Adipocyte (in vitro differentiated cells): ENCODE measurements at regions not wholly inside any gene's neighbourhood (a gene's known extent, or its start where the extent isn't known, plus 50 kb on each side); places are given as distances from the start of the nearest gene placed in this dataset.

Experiments
- DNase-seq: peaks from one replicate; pipeline ENCODE4 v3.0.0-alpha.2; 2015; ENCODE audit warnings: low read depth
- H3K27me3 ChIP-seq: replicated peaks from 2 replicates; pipeline ENCODE4 v1.7.0; 2013; ENCODE audit warnings: mild to moderate bottlenecking, low read length, moderate library complexity; ENCODE audit not compliant: control insufficient read depth, insufficient read depth
- H3K36me3 ChIP-seq: 2 replicates; pipeline ENCODE4 v1.7.0; 2013; ENCODE audit warnings: low read length, mild to moderate bottlenecking, moderate library complexity; ENCODE audit not compliant: control insufficient read depth, insufficient read depth, severe bottlenecking
- H3K4me1 ChIP-seq: 2 replicates; pipeline ENCODE4 v1.7.0; 2013; ENCODE audit warnings: mild to moderate bottlenecking, low read length, moderate library complexity; ENCODE audit not compliant: control insufficient read depth, insufficient read depth
- H3K4me3 ChIP-seq: 2 replicates; pipeline ENCODE4 v1.7.0; 2013; ENCODE audit warnings: mild to moderate bottlenecking, low read length, moderate library complexity
- H3K9ac ChIP-seq: 2 replicates; pipeline ENCODE4 v1.7.0; 2013; ENCODE audit warnings: mild to moderate bottlenecking, low read length, moderate library complexity
- H3K9me3 ChIP-seq: 2 replicates; pipeline ENCODE4 v1.7.0; 2013; ENCODE audit warnings: mild to moderate bottlenecking, low read length, moderate library complexity; ENCODE audit not compliant: control insufficient read depth

DNA sequence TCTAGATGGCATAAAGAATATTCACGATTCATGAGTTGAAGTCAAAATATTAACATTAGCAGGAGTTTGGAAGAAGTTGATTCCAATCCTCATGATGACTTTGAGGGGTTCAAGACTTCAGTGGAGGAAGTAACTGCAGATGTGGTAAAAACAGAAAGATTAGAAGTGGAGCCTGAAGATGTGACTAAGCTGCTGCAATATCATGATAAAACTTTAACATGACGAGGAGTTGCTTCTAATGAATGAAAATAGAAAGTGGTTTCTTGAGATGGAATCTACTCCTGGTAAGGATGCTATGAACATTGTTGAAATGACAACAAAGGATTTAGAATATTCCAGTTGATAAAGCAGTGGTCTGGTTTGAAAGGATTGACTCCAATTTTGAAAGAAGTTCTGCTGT is 70.1 kb upstream of the TMLHE start:
- Histone ChIP-seq H3K4me1 (no peaks in the 10 kb centered on the region), H3K9ac (no peak overlapping the region), H3K27me3 (no peaks in the 10 kb centered on the region), H3K36me3 (no peaks in the 10 kb centered on the region), H3K9me3 (no peaks in the 10 kb centered on the region), H3K4me3 (no peak overlapping the region)
- no peak for DNase-seq

DNA sequence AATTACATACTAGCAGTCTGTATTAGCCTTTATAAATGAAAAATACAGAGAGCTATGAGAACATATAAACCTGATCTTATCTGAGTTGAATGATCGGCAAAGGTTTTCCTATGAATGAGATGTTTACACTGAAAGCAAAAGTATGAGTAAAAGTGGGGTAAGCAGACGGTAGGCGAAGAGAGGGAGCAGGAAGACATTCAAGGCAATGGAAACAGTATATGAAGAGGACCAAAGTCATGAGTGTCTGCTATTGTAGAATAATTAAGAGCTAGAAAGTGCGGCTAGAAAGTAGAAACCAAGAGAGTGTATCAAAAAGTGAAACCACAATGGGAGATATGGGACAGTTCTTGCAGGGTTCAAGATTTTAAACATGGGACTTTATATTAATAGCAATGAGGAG is 67.0 kb upstream of the TMLHE start:
- Histone ChIP-seq H3K9me3 (no peaks in the 10 kb centered on the region), H3K4me1 (no peaks in the 10 kb centered on the region), H3K36me3 (no peaks in the 10 kb centered on the region), H3K9ac (no peak overlapping the region), H3K27me3 (no peaks in the 10 kb centered on the region), H3K4me3 (no peak overlapping the region)
- no peak for DNase-seq

DNA sequence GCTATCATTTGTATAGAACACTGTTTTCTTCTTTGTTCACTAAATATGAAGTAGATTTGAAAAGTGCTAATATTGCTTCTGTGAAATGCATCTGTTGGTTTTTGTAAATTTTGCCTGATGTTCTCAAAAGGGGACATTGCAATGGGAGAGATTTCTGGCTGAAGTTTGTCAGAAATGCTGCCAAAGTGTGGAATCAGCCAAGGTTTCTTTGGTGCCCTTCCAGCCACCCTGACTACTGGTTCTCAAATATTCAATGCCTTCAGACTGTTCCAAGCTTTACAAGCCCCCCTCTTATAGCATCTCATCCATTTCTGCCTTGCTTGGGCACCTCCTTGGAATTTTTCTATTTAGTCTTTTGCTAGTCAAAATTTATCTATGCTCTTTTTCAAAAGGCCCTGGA is 60.6 kb upstream of the TMLHE start:
- Histone ChIP-seq H3K9me3 (peaks cover 3% of the 10 kb centered on the region), H3K9ac (no peak overlapping the region), H3K4me3 (no peak overlapping the region), H3K36me3 (no peaks in the 10 kb centered on the region), H3K4me1 (no peaks in the 10 kb centered on the region), H3K27me3 (no peaks in the 10 kb centered on the region)
- no peak for DNase-seq

DNA sequence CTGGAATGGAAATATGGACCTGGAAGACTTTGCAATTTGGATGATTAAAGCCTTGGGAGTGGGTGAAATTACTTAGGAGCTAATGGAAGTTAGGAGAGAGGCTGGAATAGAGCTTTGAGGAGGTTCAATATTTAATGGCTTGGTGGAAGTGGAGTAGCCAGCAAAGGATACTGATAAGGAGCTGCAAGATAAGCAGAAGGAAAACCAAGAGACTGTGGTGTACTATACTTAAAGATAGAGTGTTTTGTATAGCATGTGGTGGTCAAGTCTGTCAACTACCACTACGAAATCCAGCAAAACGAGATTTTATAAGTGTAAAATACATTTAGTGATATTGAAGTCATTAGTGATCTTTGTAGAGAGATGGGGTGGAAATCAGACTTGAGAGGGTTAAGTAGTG is 54.0 kb upstream of the TMLHE start:
- no peaks in the 10 kb centered on the region for H3K27me3 ChIP-seq
- no peak overlapping the region for H3K9ac ChIP-seq
- H3K9me3 ChIP-seq, result peaks cover 11% of the 10 kb centered on the region
- H3K4me1 ChIP-seq, result no peaks in the 10 kb centered on the region
- H3K36me3 ChIP-seq, result no peaks in the 10 kb centered on the region
- no peak for DNase-seq
- H3K4me3 ChIP-seq, result no peak overlapping the region
